Keratinocyte (primary cell): ENCODE measurements at regions not wholly inside any gene's neighbourhood (a gene's known extent, or its start where the extent isn't known, plus 50 kb on each side); places are given as distances from the start of the nearest gene placed in this dataset.

Experiments used
- EZH2 ChIP-seq: IDR thresholded peaks from one replicate; pipeline ENCODE4 v1.6.1; 2012; ENCODE audit warnings: inconsistent platforms, mild to moderate bottlenecking, low read length, moderate library complexity
- TF ChIP-seq, protein P1 (sequence below), 3 experiments: IDR thresholded peaks in 1 of 3; conservative IDR thresholded peaks in 1 of 3; optimal IDR thresholded peaks in 1 of 3; 2 replicates in 2 of 3; 3 replicates in 1 of 3; pipeline versions ENCODE3 to v1.5.1; 2011; ENCODE audit warnings: low read length in 3 of 3, mild to moderate bottlenecking in 3 of 3, moderate library complexity in 2 of 3, control low read depth in 1 of 3, inconsistent platforms in 1 of 3; ENCODE audit not compliant: insufficient read depth in 2 of 3; ENCODE audit errors: extremely low read depth in 1 of 3

DNA sequence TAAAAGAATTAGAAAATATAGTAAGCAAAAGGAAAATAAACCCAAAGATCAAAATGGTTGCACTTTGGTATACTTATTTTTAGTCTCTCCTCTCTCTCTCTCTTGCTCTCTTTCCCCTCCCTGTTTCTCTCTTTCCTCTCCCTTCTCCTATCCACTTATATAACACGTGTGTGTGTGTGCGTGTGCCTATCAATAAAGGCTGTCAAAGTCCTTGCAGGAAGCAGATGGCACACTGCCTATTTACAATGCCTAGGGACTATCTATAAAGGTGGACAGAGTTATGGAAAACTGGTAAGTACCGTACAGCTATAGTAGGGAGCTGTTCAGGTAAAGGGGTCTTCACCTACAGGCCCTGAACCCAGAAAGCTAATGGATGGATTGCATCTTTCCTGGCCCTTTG lies 161.6 kb downstream of the SQOR start:
- no peak for TF ChIP-seq EZH2
- TF ChIP-seq, protein P1, sequence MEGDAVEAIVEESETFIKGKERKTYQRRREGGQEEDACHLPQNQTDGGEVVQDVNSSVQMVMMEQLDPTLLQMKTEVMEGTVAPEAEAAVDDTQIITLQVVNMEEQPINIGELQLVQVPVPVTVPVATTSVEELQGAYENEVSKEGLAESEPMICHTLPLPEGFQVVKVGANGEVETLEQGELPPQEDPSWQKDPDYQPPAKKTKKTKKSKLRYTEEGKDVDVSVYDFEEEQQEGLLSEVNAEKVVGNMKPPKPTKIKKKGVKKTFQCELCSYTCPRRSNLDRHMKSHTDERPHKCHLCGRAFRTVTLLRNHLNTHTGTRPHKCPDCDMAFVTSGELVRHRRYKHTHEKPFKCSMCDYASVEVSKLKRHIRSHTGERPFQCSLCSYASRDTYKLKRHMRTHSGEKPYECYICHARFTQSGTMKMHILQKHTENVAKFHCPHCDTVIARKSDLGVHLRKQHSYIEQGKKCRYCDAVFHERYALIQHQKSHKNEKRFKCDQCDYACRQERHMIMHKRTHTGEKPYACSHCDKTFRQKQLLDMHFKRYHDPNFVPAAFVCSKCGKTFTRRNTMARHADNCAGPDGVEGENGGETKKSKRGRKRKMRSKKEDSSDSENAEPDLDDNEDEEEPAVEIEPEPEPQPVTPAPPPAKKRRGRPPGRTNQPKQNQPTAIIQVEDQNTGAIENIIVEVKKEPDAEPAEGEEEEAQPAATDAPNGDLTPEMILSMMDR (optimal IDR thresholded peaks at IDR 0.05 in 1 of 3, IDR thresholded peaks at IDR 0.05 in 1 of 3, conservative IDR thresholded peaks at IDR 0.05 in 1 of 3; ENCODE audit: extremely low read depth in 1 of 3, insufficient read depth in 2 of 3, low read length in 3 of 3) = no peak
